Neural cell (in vitro differentiated cells): ENCODE measurements at regions not wholly inside any gene's neighbourhood (a gene's known extent, or its start where the extent isn't known, plus 50 kb on each side); places are given as distances from the start of the nearest gene placed in this dataset.

ENCODE experiments used
- H2AFZ ChIP-seq: fragments of 200-600, 300-800 bp; sonication (generic), shearing (Covaris generic); 2 replicates; pipeline ENCODE4 v1.6.0; 2014; ENCODE audit warnings: low read depth, mild to moderate bottlenecking, antibody characterized with exemption, low read length, moderate library complexity
- H3F3A ChIP-seq: fragments of 200-600 bp; shearing (Covaris generic); 2 replicates; pipeline ENCODE4 v1.6.1; 2016; ENCODE audit warnings: mild to moderate bottlenecking, moderate library complexity, mixed read lengths, antibody characterized with exemption, low read length; ENCODE audit not compliant: insufficient read depth, poor library complexity, severe bottlenecking
- H3K27ac ChIP-seq: fragments of 200-600, 300-800 bp; sonication (generic), shearing (Covaris generic); 2 replicates; pipeline ENCODE4 v1.5.1; 2014; ENCODE audit warnings: mild to moderate bottlenecking, low read length, moderate library complexity
- H3K27me3 ChIP-seq: fragments of 300-800, 200-600 bp; sonication (generic), shearing (Covaris generic); 2 replicates; pipeline ENCODE4 v1.6.0; 2014; ENCODE audit warnings: mild to moderate bottlenecking, low read depth, low read length, moderate library complexity; ENCODE audit not compliant: insufficient read depth
- H3K36me3 ChIP-seq: fragments of 300-800, 200-600 bp; sonication (generic), shearing (Covaris generic); 2 replicates; pipeline ENCODE4 v1.5.1; 2014; ENCODE audit warnings: mild to moderate bottlenecking, antibody characterized with exemption, low read length, moderate library complexity; ENCODE audit not compliant: insufficient read depth
- H3K4me2 ChIP-seq: fragments of 300-800, 200-600 bp; sonication (generic), shearing (Covaris generic); 2 replicates; pipeline ENCODE4 v1.6.0; 2014; ENCODE audit warnings: mild to moderate bottlenecking, low read length
- H3K4me3 ChIP-seq: fragments of 300-800, 200-600 bp; sonication (generic), shearing (Covaris generic); 2 replicates; pipeline ENCODE4 v1.5.1; 2014; ENCODE audit warnings: mild to moderate bottlenecking, low read length, moderate library complexity
- H3K79me2 ChIP-seq: fragments of 200-600 bp; shearing (Covaris generic); replicated peaks from 2 replicates; pipeline ENCODE4 v1.6.0; 2014; ENCODE audit warnings: mild to moderate bottlenecking, low read length, moderate library complexity; ENCODE audit not compliant: insufficient read depth
- H3K9ac ChIP-seq: fragments of 300-800, 200-600 bp; sonication (generic), shearing (Covaris generic); 2 replicates; pipeline ENCODE4 v1.6.1; 2016; ENCODE audit warnings: mild to moderate bottlenecking, low read length, mixed read lengths
- H3K9me2 ChIP-seq: fragments of 200-600 bp; shearing (Covaris generic); 2 replicates; pipeline ENCODE4 v1.6.1; 2016; ENCODE audit warnings: mild to moderate bottlenecking, low read length, mixed read lengths; ENCODE audit not compliant: insufficient read depth
- H3K9me3 ChIP-seq: fragments of 200-600, 300-800 bp; sonication (generic), shearing (Covaris generic); 2 replicates; pipeline ENCODE4 v1.6.1; 2016; ENCODE audit warnings: mild to moderate bottlenecking, mixed run types, low read length, moderate library complexity, mixed read lengths
- H4K20me1 ChIP-seq: fragments of 200-600 bp; shearing (Covaris generic); 2 replicates; pipeline ENCODE4 v1.6.1; 2016; ENCODE audit warnings: mild to moderate bottlenecking, mixed run types; ENCODE audit not compliant: insufficient read depth
- EP300 ChIP-seq: fragments of 450-650 bp; conservative IDR thresholded peaks from 2 replicates; pipeline ENCODE4 v1.6.1; 2014; ENCODE audit warnings: antibody characterized with exemption, mild to moderate bottlenecking, moderate library complexity; ENCODE audit not compliant: poor library complexity, severe bottlenecking
- EZH2 ChIP-seq: fragments of 200-600, 300-800 bp; shearing (Covaris generic), sonication (generic); IDR thresholded peaks from 2 replicates; pipeline ENCODE4 v1.6.1; 2014; ENCODE audit warnings: antibody characterized with exemption, low read length, borderline replicate concordance, mild to moderate bottlenecking; ENCODE audit not compliant: insufficient read depth, poor library complexity, severe bottlenecking
- MXI1 ChIP-seq: fragments of 450-650 bp; conservative IDR thresholded peaks from 2 replicates; pipeline ENCODE4 v1.6.1; 2014; ENCODE audit warnings: antibody characterized with exemption, mild to moderate bottlenecking; ENCODE audit not compliant: poor library complexity, severe bottlenecking
- POLR2AphosphoS5 ChIP-seq: IDR thresholded peaks from 2 replicates; pipeline ENCODE4 v1.6.1; 2012
- SMC3 ChIP-seq: fragments of 450-650 bp; conservative IDR thresholded peaks from 2 replicates; pipeline ENCODE4 v1.6.1; 2014; ENCODE audit warnings: antibody characterized with exemption, mild to moderate bottlenecking, moderate library complexity; ENCODE audit not compliant: poor library complexity
- TAF1 ChIP-seq: IDR thresholded peaks from 2 replicates; pipeline ENCODE4 v1.6.1; 2012; ENCODE audit warnings: low read depth
- TF ChIP-seq, protein P1 (sequence below): fragments of 450-650 bp; IDR thresholded peaks from 2 replicates; pipeline ENCODE4 v1.5.1; 2014; ENCODE audit warnings: antibody characterized with exemption, mild to moderate bottlenecking, moderate library complexity; ENCODE audit not compliant: poor library complexity, severe bottlenecking

DNA sequence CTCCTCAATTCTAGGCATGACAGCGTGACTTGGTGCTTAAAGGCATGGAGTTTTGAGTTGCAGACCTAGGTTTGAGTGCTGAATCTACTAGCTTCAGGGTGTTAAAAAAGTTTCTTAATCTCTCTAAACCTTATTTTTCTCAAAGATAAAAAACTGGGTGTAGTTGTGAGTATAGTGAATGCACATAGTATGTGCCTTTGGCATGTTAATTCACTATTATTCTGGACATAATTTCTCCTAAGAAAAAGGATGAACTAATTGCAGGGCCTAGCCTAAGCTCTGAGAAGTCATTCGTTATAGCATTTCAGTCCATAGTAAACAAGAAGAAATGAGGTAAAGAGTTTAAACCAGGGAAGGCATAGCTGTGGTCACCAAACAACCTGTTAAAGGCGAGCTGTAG, 149.0 kb downstream of the LACC1 start:
- Histone ChIP-seq H3K9ac (no peak overlapping the region), H2AFZ (no peak overlapping the region), H3K79me2 (no peaks in the 10 kb centered on the region), H3K9me3 (no peaks in the 10 kb centered on the region), H3K4me2 (no peak overlapping the region), H3F3A (no peaks in the 10 kb centered on the region), H3K27me3 (no peaks in the 10 kb centered on the region), H3K4me3 (no peak overlapping the region), H3K27ac (no peak overlapping the region), H3K9me2 (no peaks in the 10 kb centered on the region), H4K20me1 (no peaks in the 10 kb centered on the region), H3K36me3 (no peaks in the 10 kb centered on the region)
- TF ChIP-seq, protein P1, sequence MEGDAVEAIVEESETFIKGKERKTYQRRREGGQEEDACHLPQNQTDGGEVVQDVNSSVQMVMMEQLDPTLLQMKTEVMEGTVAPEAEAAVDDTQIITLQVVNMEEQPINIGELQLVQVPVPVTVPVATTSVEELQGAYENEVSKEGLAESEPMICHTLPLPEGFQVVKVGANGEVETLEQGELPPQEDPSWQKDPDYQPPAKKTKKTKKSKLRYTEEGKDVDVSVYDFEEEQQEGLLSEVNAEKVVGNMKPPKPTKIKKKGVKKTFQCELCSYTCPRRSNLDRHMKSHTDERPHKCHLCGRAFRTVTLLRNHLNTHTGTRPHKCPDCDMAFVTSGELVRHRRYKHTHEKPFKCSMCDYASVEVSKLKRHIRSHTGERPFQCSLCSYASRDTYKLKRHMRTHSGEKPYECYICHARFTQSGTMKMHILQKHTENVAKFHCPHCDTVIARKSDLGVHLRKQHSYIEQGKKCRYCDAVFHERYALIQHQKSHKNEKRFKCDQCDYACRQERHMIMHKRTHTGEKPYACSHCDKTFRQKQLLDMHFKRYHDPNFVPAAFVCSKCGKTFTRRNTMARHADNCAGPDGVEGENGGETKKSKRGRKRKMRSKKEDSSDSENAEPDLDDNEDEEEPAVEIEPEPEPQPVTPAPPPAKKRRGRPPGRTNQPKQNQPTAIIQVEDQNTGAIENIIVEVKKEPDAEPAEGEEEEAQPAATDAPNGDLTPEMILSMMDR: no peak
- TF ChIP-seq EZH2 (no peak), POLR2AphosphoS5 (no peak), SMC3 (no peak)

DNA sequence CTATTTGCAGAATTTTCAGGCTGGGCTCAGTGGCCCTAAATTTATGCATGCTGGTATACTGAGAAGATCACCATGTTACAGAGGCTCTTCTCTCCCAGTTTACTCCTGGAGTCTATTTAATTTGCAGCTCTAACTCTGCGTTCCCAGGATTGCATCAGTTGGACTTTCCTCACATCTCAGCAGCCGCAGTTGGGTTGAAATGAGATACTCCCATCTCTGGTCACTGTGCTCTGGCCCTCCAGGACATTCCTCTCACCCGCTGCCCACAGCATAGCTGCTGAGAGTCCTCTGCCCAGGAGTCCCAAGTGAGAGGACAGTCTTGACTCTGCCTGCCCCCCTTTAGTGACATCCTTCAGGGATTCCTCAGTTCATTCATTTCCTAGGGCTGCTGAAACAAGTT, 150.9 kb downstream of the LACC1 start:
- H3K27ac ChIP-seq: no peak overlapping the region
- no peak overlapping the region for H3K4me3 ChIP-seq
- no peaks in the 10 kb centered on the region for H3K9me3 ChIP-seq
- TF ChIP-seq EP300: no peak
- no peak for TF ChIP-seq TAF1
- H3F3A ChIP-seq: no peaks in the 10 kb centered on the region
- no peaks in the 10 kb centered on the region for H3K27me3 ChIP-seq
- H3K4me2 ChIP-seq: no peak overlapping the region
- H3K79me2 ChIP-seq: no peaks in the 10 kb centered on the region
- H2AFZ ChIP-seq: no peak overlapping the region
- H4K20me1 ChIP-seq: no peaks in the 10 kb centered on the region
- H3K36me3 ChIP-seq: no peaks in the 10 kb centered on the region
- no peaks in the 10 kb centered on the region for H3K9me2 ChIP-seq
- H3K9ac ChIP-seq: no peak overlapping the region

DNA sequence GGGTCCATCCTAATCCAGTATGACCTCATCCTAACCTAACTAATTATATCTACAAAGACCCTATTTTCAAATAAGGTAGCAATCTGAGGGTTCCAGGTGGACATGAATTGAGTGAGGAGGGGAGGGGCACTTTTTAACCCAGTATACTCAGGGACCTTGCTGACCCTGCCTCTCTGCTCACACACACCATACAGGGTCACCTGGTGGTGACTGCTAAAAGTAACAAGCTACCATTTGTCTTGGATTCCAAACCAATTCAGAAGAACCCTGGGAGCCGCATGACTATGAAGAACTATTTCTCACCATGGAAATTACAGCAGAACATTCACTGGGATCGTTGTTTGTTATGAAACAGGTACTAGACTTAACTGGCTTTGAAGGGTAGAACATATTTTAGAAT, 151.9 kb downstream of the LACC1 start:
- Histone ChIP-seq H3K9ac (no peak overlapping the region), H2AFZ (no peak overlapping the region), H3K79me2 (no peaks in the 10 kb centered on the region), H3K4me3 (no peak overlapping the region), H3K27ac (no peak overlapping the region), H4K20me1 (no peaks in the 10 kb centered on the region), H3K9me3 (no peaks in the 10 kb centered on the region), H3K9me2 (no peaks in the 10 kb centered on the region), H3F3A (no peaks in the 10 kb centered on the region), H3K27me3 (no peaks in the 10 kb centered on the region), H3K4me2 (no peak overlapping the region), H3K36me3 (no peaks in the 10 kb centered on the region)
- TF ChIP-seq, protein P1: no peak
- TF ChIP-seq SMC3 (no peak), MXI1 (no peak)
